ENCODE measurements at regions not wholly inside any gene's neighbourhood (a gene's known extent, or its start where the extent isn't known, plus 50 kb on each side); places are given as distances from the start of the nearest gene placed in this dataset.

GRCh38 chr15:94921936-94922335 lies 690.6 kb downstream of the MCTP2 start:
- no peak for DNase-seq (ENCODE audit: low spot score)
- TF ChIP-seq CTCF (IDR thresholded peaks at IDR 0.05; ENCODE audit: extremely low read depth, insufficient read depth, missing control alignments), result no peak
- in situ Hi-C loops (cut with MboI; ENCODE audit: low pct_unique_long_range_greater_than_20kb, low sequenced_read_pairs, unreplicated experiment), result no loop called here

- no peak for DNase-seq (ENCODE audit: low spot score)
- in situ Hi-C loops (cut with MboI; ENCODE audit: low pct_unique_long_range_greater_than_20kb, low sequenced_read_pairs, unreplicated experiment), result no loop called here
- TF ChIP-seq CTCF (IDR thresholded peaks at IDR 0.05; ENCODE audit: extremely low read depth, insufficient read depth, missing control alignments), result no peak
Observed at GRCh38 chr15:94924057-94924456, 692.7 kb downstream of the MCTP2 start.

GRCh38 chr15:94924971-94925598 lies 693.7 kb downstream of the MCTP2 start:
- in situ Hi-C loops (cut with MboI; ENCODE audit: low pct_unique_long_range_greater_than_20kb, low sequenced_read_pairs, unreplicated experiment), result no loop called here
- no peak for DNase-seq (ENCODE audit: low spot score)
- no peak for TF ChIP-seq CTCF (IDR thresholded peaks at IDR 0.05; ENCODE audit: extremely low read depth, insufficient read depth, missing control alignments)

GRCh38 chr15:94925680-94926079 lies 694.3 kb downstream of the MCTP2 start:
- in situ Hi-C loops (cut with MboI; ENCODE audit: low pct_unique_long_range_greater_than_20kb, low sequenced_read_pairs, unreplicated experiment), result no loop called here
- TF ChIP-seq CTCF (IDR thresholded peaks at IDR 0.05; ENCODE audit: extremely low read depth, insufficient read depth, missing control alignments), result no peak
- no peak for DNase-seq (ENCODE audit: low spot score)

- TF ChIP-seq CTCF (IDR thresholded peaks at IDR 0.05; ENCODE audit: extremely low read depth, insufficient read depth, missing control alignments), result no peak
- in situ Hi-C loops (cut with MboI; ENCODE audit: low pct_unique_long_range_greater_than_20kb, low sequenced_read_pairs, unreplicated experiment), result no loop called here
- DNase-seq (ENCODE audit: low spot score), result no peak
Observed at GRCh38 chr15:94927003-94927402, 695.6 kb downstream of the MCTP2 start.

GRCh38 chr15:94929282-94929681 lies 697.9 kb downstream of the MCTP2 start:
- in situ Hi-C loops (cut with MboI; ENCODE audit: low pct_unique_long_range_greater_than_20kb, low sequenced_read_pairs, unreplicated experiment), result no loop called here
- TF ChIP-seq CTCF (IDR thresholded peaks at IDR 0.05; ENCODE audit: extremely low read depth, insufficient read depth, missing control alignments), result no peak
- DNase-seq (ENCODE audit: low spot score), result no peak
